ENCODE measurements at regions not wholly inside any gene's neighbourhood (a gene's known extent, or its start where the extent isn't known, plus 50 kb on each side); places are given as distances from the start of the nearest gene placed in this dataset.

DNA sequence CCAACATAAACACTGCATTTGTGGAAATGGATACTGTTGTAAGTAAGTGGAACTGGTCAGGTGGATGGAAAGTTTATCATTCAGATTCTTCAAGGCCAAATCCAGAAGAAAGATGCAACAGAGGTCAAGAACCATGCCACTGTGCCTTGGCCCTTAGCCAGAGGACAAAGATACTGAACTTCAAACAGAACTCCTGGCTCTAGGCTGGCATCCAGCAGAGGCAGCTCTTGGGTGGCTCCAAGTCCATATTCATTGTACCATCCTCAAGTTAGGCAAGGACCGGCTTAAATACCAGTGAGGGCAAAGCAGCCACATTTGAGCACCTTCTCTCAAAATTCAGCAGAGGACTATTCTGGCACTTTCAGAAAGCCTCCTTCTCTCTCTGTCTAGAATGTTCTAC, 53.2 kb downstream of the DNAAF9 start:
- no peak overlapping the region for H3K27ac Mint-ChIP-seq
- ChIA-PET POLR2A (no interaction called here), CTCF (no interaction called here)
- no peaks in the 10 kb centered on the region for H3K36me3 Mint-ChIP-seq (ENCODE audit: low read depth)
- H3K4me1 Mint-ChIP-seq, result no peaks in the 10 kb centered on the region
- H3K9me3 Mint-ChIP-seq (ENCODE audit: low read depth), result no peaks in the 10 kb centered on the region
- intact Hi-C loops (cut with DNase I, micrococcal nuclease), result no loop called here
- no peaks in the 10 kb centered on the region for H3K27me3 Mint-ChIP-seq
- no peak for ATAC-seq
- H3K4me3 Mint-ChIP-seq, result no peak overlapping the region
- no peak for DNase-seq

DNA sequence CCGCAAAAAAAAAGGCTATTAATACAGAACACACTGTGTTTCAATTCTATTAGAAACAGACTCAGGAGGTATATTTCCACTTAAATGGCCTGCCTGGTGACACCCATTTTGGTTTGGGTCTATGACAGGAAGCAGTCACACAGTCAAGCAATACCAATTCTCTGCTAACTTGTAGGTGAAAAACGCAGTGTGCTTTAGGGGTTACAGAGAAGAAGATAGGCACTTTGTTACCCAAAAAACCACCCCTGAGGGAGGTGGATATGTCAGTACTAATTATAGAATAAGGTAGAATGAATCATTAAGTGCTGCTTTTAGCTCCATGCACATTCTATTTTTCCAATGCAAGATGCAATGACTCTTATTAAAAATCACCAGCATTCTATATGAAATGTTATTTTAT, 53.8 kb downstream of the DNAAF9 start:
- Mint-ChIP-seq H3K4me1 (no peaks in the 10 kb centered on the region), H3K27me3 (no peaks in the 10 kb centered on the region), H3K4me3 (no peak overlapping the region), H3K36me3 (ENCODE audit: low read depth) (no peaks in the 10 kb centered on the region), H3K27ac (no peak overlapping the region), H3K9me3 (ENCODE audit: low read depth) (no peaks in the 10 kb centered on the region)
- POLR2A ChIA-PET, result no interaction called here
- DNase-seq (no peak), ATAC-seq (no peak)
- CTCF ChIA-PET, result no interaction called here
- intact Hi-C loops (cut with DNase I, micrococcal nuclease), result no loop called here

DNA sequence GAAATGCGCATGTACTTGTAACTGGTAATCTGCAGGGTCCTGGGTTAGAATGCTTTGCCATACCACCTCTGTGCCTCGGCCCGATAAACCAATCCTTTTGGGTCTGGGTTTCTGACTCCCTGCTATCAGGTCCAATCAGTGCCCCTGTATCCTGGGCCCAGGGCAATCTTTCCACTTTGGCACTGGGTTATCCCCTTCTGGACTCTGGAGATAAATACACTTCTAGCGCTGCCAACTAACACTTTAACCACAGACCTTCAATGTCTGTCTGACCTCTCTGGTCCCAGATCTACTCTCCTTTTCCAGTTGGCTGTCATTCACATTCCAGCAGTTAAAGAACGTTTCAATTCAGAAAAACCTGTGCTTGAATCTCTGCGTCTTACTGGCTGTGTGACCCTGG, 55.3 kb downstream of the DNAAF9 start:
- no peak overlapping the region for H3K4me3 Mint-ChIP-seq
- no peaks in the 10 kb centered on the region for H3K27me3 Mint-ChIP-seq
- DNase-seq (no peak), ATAC-seq (no peak)
- H3K27ac Mint-ChIP-seq, result no peak overlapping the region
- POLR2A ChIA-PET, result no interaction called here
- CTCF ChIA-PET, result no interaction called here
- intact Hi-C loops (cut with DNase I, micrococcal nuclease), result no loop called here
- H3K9me3 Mint-ChIP-seq (ENCODE audit: low read depth), result no peaks in the 10 kb centered on the region
- H3K4me1 Mint-ChIP-seq, result no peaks in the 10 kb centered on the region
- no peaks in the 10 kb centered on the region for H3K36me3 Mint-ChIP-seq (ENCODE audit: low read depth)

DNA sequence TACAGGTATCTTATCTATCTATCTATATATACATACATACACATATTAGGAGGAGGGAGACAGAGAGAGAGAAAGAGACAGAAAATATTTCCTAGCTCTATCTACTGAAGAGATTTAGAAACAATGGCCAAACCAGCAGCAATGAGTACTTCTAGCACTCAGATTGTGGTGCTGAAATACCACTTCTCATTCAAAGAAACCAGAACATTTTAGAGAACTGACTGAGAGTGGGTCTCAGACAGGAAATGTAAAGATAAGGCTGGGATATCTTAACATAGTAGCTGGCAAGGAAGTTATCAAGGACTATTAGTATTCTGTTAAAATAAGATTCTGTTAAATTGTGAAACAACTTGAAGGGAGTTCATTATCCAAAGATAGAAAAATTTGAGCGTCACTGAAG, 57.0 kb downstream of the DNAAF9 start:
- H3K27me3 Mint-ChIP-seq, result no peaks in the 10 kb centered on the region
- H3K4me3 Mint-ChIP-seq, result no peak overlapping the region
- DNase-seq, result no peak
- H3K36me3 Mint-ChIP-seq (ENCODE audit: low read depth), result no peaks in the 10 kb centered on the region
- no peaks in the 10 kb centered on the region for H3K4me1 Mint-ChIP-seq
- H3K27ac Mint-ChIP-seq, result no peak overlapping the region
- intact Hi-C loops (cut with DNase I, micrococcal nuclease), result no loop called here
- ATAC-seq, result no peak
- H3K9me3 Mint-ChIP-seq (ENCODE audit: low read depth), result no peaks in the 10 kb centered on the region
- CTCF ChIA-PET, result no interaction called here
- POLR2A ChIA-PET, result no interaction called here

DNA sequence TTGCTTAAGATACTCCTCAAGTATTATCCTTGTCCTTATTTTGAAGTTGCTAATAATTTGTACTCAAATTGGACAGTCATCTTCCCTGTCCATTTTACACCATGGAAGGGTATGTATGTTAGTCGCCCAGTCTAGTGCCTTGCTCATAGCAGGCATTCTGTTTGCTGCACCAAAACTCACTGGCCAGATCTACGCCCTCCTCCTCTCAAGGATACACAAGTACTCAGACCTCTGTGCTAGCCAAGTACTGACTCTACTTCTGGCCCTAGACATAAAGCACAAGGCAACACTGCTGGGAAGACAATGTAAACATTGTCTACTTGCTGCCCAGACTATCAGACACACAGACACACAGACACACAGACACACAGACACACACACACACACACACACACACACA, 57.7 kb downstream of the DNAAF9 start:
- intact Hi-C loops (cut with DNase I, micrococcal nuclease), result no loop called here
- Mint-ChIP-seq H3K27ac (no peak overlapping the region), H3K4me1 (no peaks in the 10 kb centered on the region), H3K9me3 (ENCODE audit: low read depth) (no peaks in the 10 kb centered on the region), H3K4me3 (no peak overlapping the region), H3K36me3 (ENCODE audit: low read depth) (no peaks in the 10 kb centered on the region), H3K27me3 (no peaks in the 10 kb centered on the region)
- ChIA-PET POLR2A (no interaction called here), CTCF (interaction anchor here (1.2 kb wide), 1 partner anchor 14 kb away, joined by 4 read pairs; no protein-coding TSS in a partner anchor)
- DNase-seq (no peak), ATAC-seq (no peak)

DNA sequence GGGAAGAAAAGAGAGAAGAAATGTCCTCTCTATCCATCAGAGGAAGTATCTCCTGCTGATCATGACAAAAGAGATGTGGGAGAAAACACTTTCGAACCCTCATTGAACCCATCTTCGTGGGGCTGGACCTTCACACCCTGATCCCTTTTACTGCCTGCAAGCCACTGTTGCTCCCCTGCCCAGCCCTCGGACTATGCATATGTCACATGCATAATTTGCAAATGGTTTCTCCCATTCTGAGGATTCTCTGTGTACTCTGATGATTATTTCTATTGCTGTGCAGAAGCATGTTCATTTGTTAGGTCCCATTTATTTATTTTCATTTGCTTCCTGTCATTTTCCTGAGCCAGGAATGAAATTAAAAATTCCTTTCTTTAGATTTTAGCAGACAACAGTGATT, 64.7 kb downstream of the DNAAF9 start:
- ChIA-PET CTCF (no interaction called here), POLR2A (no interaction called here)
- H3K27ac Mint-ChIP-seq, result no peak overlapping the region
- intact Hi-C loops (cut with DNase I, micrococcal nuclease), result no loop called here
- no peak overlapping the region for H3K4me3 Mint-ChIP-seq
- H3K36me3 Mint-ChIP-seq (ENCODE audit: low read depth), result no peaks in the 10 kb centered on the region
- H3K4me1 Mint-ChIP-seq, result no peaks in the 10 kb centered on the region
- no peaks in the 10 kb centered on the region for H3K27me3 Mint-ChIP-seq
- no peak for DNase-seq
- H3K9me3 Mint-ChIP-seq (ENCODE audit: low read depth), result no peaks in the 10 kb centered on the region
- ATAC-seq, result no peak

DNA sequence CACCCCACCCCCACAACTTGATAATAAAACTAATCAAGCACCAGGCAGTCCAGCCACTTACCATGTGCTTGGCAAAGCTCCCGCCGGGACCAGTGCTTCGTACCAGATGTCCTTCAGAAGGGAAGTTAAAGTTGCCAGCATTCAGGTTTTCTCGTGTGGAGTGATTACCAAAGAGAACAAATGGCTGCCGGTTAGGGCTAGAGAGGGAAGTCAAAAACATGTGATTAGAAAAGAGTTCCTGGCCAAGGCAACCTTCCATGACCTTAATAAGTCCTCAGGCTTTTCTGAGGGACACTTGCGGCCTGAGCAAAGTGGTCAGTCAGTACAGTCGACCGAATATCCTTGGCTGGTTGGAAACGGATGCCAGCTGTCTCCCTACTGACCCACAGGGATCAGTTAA, 67.0 kb downstream of the DNAAF9 start:
- no peak for DNase-seq
- Mint-ChIP-seq H3K4me3 (no peak overlapping the region), H3K36me3 (ENCODE audit: low read depth) (no peaks in the 10 kb centered on the region), H3K27me3 (no peaks in the 10 kb centered on the region), H3K27ac (no peak overlapping the region), H3K9me3 (ENCODE audit: low read depth) (no peaks in the 10 kb centered on the region), H3K4me1 (no peaks in the 10 kb centered on the region)
- POLR2A ChIA-PET, result no interaction called here
- ATAC-seq, result no peak
- CTCF ChIA-PET, result no interaction called here
- intact Hi-C loops (cut with DNase I, micrococcal nuclease), result no loop called here

DNA sequence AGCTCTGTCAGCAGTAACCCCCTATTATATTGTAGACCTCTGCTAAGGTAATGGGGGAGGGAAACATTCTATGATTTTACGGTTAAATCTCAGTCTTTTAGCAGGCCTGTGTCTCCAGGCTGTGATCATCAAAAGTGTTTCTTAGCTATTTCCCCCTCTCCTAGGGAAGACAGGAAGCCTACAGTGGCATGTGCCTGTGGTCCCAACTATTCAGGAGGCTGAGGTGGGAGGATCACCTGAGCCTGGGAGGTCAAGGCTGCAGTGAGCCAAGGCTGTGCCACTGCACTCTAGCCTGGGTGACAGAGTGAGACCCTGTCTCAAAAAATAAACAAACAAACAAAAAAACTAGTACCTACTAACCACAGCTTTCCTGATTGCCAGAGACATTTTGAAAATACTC, 67.9 kb downstream of the DNAAF9 start:
- intact Hi-C loops (cut with DNase I, micrococcal nuclease), result no loop called here
- no peak overlapping the region for H3K4me3 Mint-ChIP-seq
- CTCF ChIA-PET, result no interaction called here
- ATAC-seq (no peak), DNase-seq (no peak)
- no peaks in the 10 kb centered on the region for H3K27me3 Mint-ChIP-seq
- no peaks in the 10 kb centered on the region for H3K4me1 Mint-ChIP-seq
- POLR2A ChIA-PET, result no interaction called here
- H3K9me3 Mint-ChIP-seq (ENCODE audit: low read depth), result no peaks in the 10 kb centered on the region
- no peak overlapping the region for H3K27ac Mint-ChIP-seq
- no peaks in the 10 kb centered on the region for H3K36me3 Mint-ChIP-seq (ENCODE audit: low read depth)

DNA sequence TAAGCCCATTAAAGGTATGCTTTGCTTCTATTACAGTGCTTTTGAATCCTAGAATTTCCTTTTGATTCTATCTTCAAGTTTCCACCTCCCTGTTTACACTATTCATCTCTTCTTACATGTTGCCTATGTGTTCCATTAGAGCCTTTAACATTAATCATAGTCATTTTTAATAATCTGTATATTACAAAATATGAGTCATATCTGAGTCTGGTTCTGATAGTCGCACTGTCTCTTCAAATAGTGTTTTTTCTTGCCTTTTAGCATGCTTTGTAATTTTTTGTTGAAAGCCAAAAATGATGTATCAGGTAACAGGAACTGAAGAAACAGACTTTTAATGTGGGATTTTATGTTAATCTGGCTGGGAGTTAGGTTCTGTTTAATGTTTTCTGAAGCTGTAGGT, 68.4 kb downstream of the DNAAF9 start:
- no peaks in the 10 kb centered on the region for H3K36me3 Mint-ChIP-seq (ENCODE audit: low read depth)
- no peak for DNase-seq
- H3K27me3 Mint-ChIP-seq, result no peaks in the 10 kb centered on the region
- H3K27ac Mint-ChIP-seq, result no peak overlapping the region
- no peaks in the 10 kb centered on the region for H3K4me1 Mint-ChIP-seq
- H3K9me3 Mint-ChIP-seq (ENCODE audit: low read depth), result no peaks in the 10 kb centered on the region
- no peak for ATAC-seq
- intact Hi-C loops (cut with DNase I, micrococcal nuclease), result no loop called here
- H3K4me3 Mint-ChIP-seq, result no peak overlapping the region
- POLR2A ChIA-PET, result no interaction called here
- CTCF ChIA-PET, result no interaction called here

DNA sequence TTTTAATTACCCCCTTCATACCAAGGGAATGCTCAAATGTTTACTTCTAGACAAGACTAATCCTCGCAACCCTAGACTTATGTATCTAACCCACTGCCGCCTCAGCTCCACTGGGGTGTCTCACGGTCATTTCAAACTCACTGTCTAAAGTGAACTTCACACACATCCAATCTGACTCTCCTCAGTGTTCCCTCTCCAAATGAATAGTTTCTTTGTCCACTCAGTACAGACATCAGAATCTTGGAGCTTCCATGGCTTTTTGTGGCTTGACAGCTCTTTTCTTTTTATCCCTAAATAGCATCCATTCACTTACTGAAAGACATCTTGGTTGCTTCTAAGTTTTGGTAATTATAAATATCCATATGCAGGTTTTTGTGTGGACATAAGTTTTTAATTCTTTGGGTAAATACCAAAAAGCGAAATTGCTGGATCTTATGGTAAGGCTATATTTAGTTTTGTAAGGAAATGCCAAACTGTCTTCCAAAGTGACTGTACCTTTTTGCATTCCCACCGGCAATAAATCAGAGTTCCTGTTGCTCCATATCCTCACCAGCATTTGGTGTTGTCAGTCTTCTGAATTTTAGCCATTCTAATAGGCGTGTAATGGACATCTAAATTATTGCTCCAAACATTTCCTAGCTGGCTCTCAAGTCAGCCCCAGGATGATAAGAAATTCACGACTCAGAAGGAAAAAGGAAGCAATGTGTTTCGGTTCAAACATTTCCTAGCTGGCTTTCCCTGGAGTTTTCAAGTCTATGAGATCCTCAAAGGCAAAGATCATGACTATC, 73.1 kb downstream of the DNAAF9 start:
- Mint-ChIP-seq H3K27me3 (no peaks in the 10 kb centered on the region), H3K4me1 (peaks cover 5% of the 10 kb centered on the region), H3K27ac (no peak overlapping the region), H3K4me3 (no peak overlapping the region), H3K36me3 (ENCODE audit: low read depth) (peaks cover 3% of the 10 kb centered on the region), H3K9me3 (ENCODE audit: low read depth) (no peaks in the 10 kb centered on the region)
- intact Hi-C loops (cut with DNase I, micrococcal nuclease), result no loop called here
- ChIA-PET CTCF (interaction anchor here (1.4 kb wide), 1 partner anchor 11 kb away, joined by 6 read pairs; no protein-coding TSS in a partner anchor), POLR2A (no interaction called here)
- ATAC-seq (no peak), DNase-seq (no peak)

DNA sequence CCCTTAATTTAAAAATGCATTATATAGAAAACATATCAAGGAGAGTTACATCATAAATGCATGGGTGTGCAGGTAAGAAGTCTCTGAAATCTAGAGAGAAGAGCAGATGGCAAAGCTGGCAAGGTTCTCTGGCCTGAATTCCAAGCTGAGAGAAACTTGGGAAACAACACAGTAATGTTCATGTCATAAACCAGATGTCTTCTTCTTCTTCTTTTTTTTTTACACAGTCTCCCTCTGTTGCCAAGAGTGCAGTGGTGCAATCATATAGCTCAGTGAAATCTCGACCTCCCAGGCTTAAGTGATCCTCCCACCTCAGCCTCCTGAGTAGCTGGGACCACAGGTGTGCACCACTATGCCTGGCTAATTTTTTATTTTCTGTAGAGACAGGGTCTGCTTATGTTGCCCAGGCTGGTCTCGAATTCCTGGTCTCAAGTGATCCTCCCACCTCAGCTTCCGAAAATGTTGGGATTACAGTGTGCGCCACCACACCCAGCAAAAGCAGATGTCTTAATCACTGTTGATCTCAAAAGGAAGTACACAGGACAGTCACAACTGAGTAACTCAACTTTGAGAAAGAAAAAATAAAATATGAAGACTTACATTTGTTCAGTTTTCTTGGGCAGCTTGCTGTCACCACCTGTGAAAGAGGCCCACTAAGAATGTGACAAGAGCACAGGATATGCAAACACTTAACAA, 77.3 kb downstream of the DNAAF9 start:
- Mint-ChIP-seq H3K4me1 (peaks cover 12% of the 10 kb centered on the region), H3K27me3 (no peaks in the 10 kb centered on the region), H3K27ac (no peak overlapping the region), H3K9me3 (ENCODE audit: low read depth) (no peaks in the 10 kb centered on the region), H3K36me3 (ENCODE audit: low read depth) (peaks cover 3% of the 10 kb centered on the region), H3K4me3 (no peak overlapping the region)
- no peak for ATAC-seq
- ChIA-PET CTCF (interaction anchor here (0.8 to 1.7 kb wide), 4 partner anchors 15 to 543 kb away, joined by 3 to 6 read pairs (median 4); no protein-coding TSS in a partner anchor), POLR2A (no interaction called here)
- DNase-seq, result no peak
- intact Hi-C loops (cut with DNase I, micrococcal nuclease), result no loop called here

DNA sequence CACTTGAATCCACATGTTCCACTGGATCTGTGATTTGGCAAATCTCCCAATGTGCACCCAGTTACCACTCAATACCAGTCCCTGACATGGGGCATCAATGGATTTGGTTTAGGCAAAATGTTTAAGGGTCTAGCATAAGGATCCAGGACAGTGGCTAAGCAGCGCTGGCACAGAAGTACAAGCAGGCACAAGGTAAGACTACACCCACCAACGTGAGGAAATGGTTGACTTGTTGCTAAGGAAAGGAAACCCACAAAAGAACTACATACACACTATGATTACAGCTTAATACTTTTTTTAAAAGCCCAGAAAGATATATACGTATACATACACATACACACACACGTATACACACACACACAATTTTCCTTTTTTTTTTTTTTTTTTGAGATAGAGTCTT, 79.0 kb downstream of the DNAAF9 start:
- Mint-ChIP-seq H3K4me1 (peaks cover 12% of the 10 kb centered on the region), H3K4me3 (no peak overlapping the region), H3K27ac (no peak overlapping the region), H3K36me3 (ENCODE audit: low read depth) (peaks cover 3% of the 10 kb centered on the region), H3K9me3 (ENCODE audit: low read depth) (no peaks in the 10 kb centered on the region), H3K27me3 (no peaks in the 10 kb centered on the region)
- intact Hi-C loops (cut with DNase I, micrococcal nuclease), result no loop called here
- ATAC-seq (no peak), DNase-seq (no peak)
- ChIA-PET POLR2A (no interaction called here), CTCF (interaction anchor here (0.6 to 1.7 kb wide), 3 partner anchors 13 to 34 kb away, joined by 3 to 6 read pairs (median 4); no protein-coding TSS in a partner anchor)
